ENCODE measurements at regions not wholly inside any gene's neighbourhood (a gene's known extent, or its start where the extent isn't known, plus 50 kb on each side); places are given as distances from the start of the nearest gene placed in this dataset.

DNA sequence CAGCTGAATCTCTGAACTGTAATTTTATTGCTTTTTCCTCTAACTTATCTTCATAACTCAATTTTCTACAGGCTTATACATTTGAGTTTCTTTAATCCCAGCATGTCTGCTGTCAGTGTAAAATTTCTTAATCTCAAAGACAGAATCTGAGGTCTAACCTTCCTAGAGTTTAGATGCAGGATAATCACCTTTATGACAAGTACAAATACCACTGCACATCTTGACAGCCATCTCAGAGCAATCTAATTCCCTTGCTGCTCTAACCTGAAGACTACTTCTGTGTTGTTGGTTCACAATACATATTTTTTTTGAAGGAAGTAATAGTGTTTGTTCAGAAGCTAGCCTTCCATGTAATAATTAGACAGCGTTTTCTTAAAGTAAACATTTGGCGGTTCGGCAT lies 424.2 kb upstream of the ZWINT start:
- no peaks in the 10 kb centered on the region for H3K4me1 ChIP-seq (ENCODE audit: control insufficient read depth in 2 of 2, insufficient read depth in 2 of 2, low read length in 2 of 2)

DNA sequence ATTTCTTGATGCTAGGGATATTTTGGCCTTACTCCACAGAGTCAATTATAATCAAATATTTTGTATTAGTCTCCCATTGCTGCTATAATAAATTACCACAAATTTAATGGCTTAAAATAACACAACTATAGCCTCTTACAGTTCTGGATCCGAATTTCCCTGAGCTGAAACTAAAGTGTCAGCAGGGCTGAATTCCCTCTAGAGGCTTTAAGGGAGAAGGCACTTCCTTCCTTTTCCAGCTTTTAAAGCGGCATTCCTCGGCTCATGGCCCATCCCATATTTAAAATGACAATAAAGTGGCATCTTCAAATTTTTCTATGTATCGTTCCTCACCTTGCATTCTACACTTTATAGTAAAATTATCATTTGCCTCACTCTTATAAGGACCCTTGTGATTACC lies 421.4 kb upstream of the ZWINT start:
- no peak overlapping the region for H3K4me3 Mint-ChIP-seq
- no peak overlapping the region for H3K27ac Mint-ChIP-seq
- Histone ChIP-seq H3K9me3 (ENCODE audit: control extremely low read depth in 1 of 3, control insufficient read depth in 2 of 3, insufficient read depth in 1 of 3, low read length in 2 of 3) (no peaks in the 10 kb centered on the region), H3K27me3 (replicated peaks in 1 of 4; ENCODE audit: control extremely low read depth in 1 of 4, control insufficient read depth in 3 of 4, insufficient read depth in 4 of 4, low read length in 3 of 4) (no peaks in the 10 kb centered on the region), H3K4me2 (replicated peaks; ENCODE audit: low read depth, low read length, poor library complexity, severe bottlenecking) (no peak overlapping the region), H3K4me1 (ENCODE audit: control insufficient read depth in 2 of 2, insufficient read depth in 2 of 2, low read length in 2 of 2) (no peaks in the 10 kb centered on the region), H3K4me3 (ENCODE audit: control extremely low read depth in 1 of 5, extremely low read depth in 1 of 5, insufficient read depth in 1 of 5, low read depth in 2 of 5, low read length in 4 of 5) (no peak overlapping the region), H2AFZ (ENCODE audit: insufficient read depth, low read depth, low read length, poor library complexity, severe bottlenecking) (no peak overlapping the region), H3K27ac (ENCODE audit: low read length in 2 of 2) (no peak overlapping the region), H3K36me3 (replicated peaks in 1 of 2; ENCODE audit: control extremely low read depth in 1 of 2, control insufficient read depth in 1 of 2, extremely low read depth in 1 of 2, insufficient read depth in 2 of 2, low read length in 1 of 2) (no peaks in the 10 kb centered on the region), H3K9ac (ENCODE audit: low read length) (no peak overlapping the region), H4K20me1 (ENCODE audit: control insufficient read depth, insufficient read depth, low read length, poor library complexity, severe bottlenecking) (no peaks in the 10 kb centered on the region), H3K79me2 (ENCODE audit: control insufficient read depth, insufficient read depth, low read length) (no peaks in the 10 kb centered on the region)
- DNase-seq (no peak), ATAC-seq (ENCODE audit: low read depth) (no peak)
- intact Hi-C loops (cut with micrococcal nuclease) = no loop called here
- TF ChIP-seq, protein P1, sequence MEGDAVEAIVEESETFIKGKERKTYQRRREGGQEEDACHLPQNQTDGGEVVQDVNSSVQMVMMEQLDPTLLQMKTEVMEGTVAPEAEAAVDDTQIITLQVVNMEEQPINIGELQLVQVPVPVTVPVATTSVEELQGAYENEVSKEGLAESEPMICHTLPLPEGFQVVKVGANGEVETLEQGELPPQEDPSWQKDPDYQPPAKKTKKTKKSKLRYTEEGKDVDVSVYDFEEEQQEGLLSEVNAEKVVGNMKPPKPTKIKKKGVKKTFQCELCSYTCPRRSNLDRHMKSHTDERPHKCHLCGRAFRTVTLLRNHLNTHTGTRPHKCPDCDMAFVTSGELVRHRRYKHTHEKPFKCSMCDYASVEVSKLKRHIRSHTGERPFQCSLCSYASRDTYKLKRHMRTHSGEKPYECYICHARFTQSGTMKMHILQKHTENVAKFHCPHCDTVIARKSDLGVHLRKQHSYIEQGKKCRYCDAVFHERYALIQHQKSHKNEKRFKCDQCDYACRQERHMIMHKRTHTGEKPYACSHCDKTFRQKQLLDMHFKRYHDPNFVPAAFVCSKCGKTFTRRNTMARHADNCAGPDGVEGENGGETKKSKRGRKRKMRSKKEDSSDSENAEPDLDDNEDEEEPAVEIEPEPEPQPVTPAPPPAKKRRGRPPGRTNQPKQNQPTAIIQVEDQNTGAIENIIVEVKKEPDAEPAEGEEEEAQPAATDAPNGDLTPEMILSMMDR (IDR thresholded peaks at IDR 0.05) = no peak
- no peak for TF ChIP-seq EZH2 (IDR thresholded peaks at IDR 0.05; ENCODE audit: borderline replicate concordance, insufficient read depth, low read depth, low read length, poor library complexity, severe bottlenecking)
- ChIA-PET POLR2A (no interaction called here), CTCF (no interaction called here)
- no peaks in the 10 kb centered on the region for H3K4me1 Mint-ChIP-seq
- WGBS (ENCODE audit: insufficient coverage) = 75% methylated on average over 2 of the region's 4 CpGs
- H3K9me3 Mint-ChIP-seq (ENCODE audit: insufficient read depth) = peaks cover 2% of the 10 kb centered on the region
- no peaks in the 10 kb centered on the region for H3K27me3 Mint-ChIP-seq

More for the DNA sequence above, 424.2 kb upstream of the ZWINT start:
- Histone ChIP-seq H3K9me3 (ENCODE audit: control extremely low read depth in 1 of 3, control insufficient read depth in 2 of 3, insufficient read depth in 1 of 3, low read length in 2 of 3) (no peaks in the 10 kb centered on the region), H2AFZ (ENCODE audit: insufficient read depth, low read depth, low read length, poor library complexity, severe bottlenecking) (no peak overlapping the region), H4K20me1 (ENCODE audit: control insufficient read depth, insufficient read depth, low read length, poor library complexity, severe bottlenecking) (no peaks in the 10 kb centered on the region), H3K9ac (ENCODE audit: low read length) (no peak overlapping the region), H3K4me2 (replicated peaks; ENCODE audit: low read depth, low read length, poor library complexity, severe bottlenecking) (no peak overlapping the region), H3K27me3 (replicated peaks in 1 of 4; ENCODE audit: control extremely low read depth in 1 of 4, control insufficient read depth in 3 of 4, insufficient read depth in 4 of 4, low read length in 3 of 4) (no peaks in the 10 kb centered on the region), H3K79me2 (ENCODE audit: control insufficient read depth, insufficient read depth, low read length) (no peaks in the 10 kb centered on the region), H3K36me3 (replicated peaks in 1 of 2; ENCODE audit: control extremely low read depth in 1 of 2, control insufficient read depth in 1 of 2, extremely low read depth in 1 of 2, insufficient read depth in 2 of 2, low read length in 1 of 2) (no peaks in the 10 kb centered on the region), H3K4me3 (ENCODE audit: control extremely low read depth in 1 of 5, extremely low read depth in 1 of 5, insufficient read depth in 1 of 5, low read depth in 2 of 5, low read length in 4 of 5) (no peak overlapping the region), H3K27ac (ENCODE audit: low read length in 2 of 2) (no peak overlapping the region)
- H3K27ac Mint-ChIP-seq = no peak overlapping the region
- no CpG with 5 or more reads among the region's 3 CpGs for WGBS (ENCODE audit: insufficient coverage)
- intact Hi-C loops (cut with micrococcal nuclease) = no loop called here
- ATAC-seq (ENCODE audit: low read depth) = no peak
- CTCF ChIA-PET = no interaction called here
- TF ChIP-seq EZH2 (IDR thresholded peaks at IDR 0.05; ENCODE audit: borderline replicate concordance, insufficient read depth, low read depth, low read length, poor library complexity, severe bottlenecking) = no peak
- TF ChIP-seq, protein P1 (IDR thresholded peaks at IDR 0.05) = no peak
- no peak for DNase-seq
- POLR2A ChIA-PET = no interaction called here
- no peaks in the 10 kb centered on the region for H3K4me1 Mint-ChIP-seq
- H3K9me3 Mint-ChIP-seq (ENCODE audit: insufficient read depth) = peaks cover 2% of the 10 kb centered on the region
- H3K27me3 Mint-ChIP-seq = no peaks in the 10 kb centered on the region
- H3K4me3 Mint-ChIP-seq = no peak overlapping the region
